ENCODE measurements at regions not wholly inside any gene's neighbourhood (a gene's known extent, or its start where the extent isn't known, plus 50 kb on each side); places are given as distances from the start of the nearest gene placed in this dataset.

DNA sequence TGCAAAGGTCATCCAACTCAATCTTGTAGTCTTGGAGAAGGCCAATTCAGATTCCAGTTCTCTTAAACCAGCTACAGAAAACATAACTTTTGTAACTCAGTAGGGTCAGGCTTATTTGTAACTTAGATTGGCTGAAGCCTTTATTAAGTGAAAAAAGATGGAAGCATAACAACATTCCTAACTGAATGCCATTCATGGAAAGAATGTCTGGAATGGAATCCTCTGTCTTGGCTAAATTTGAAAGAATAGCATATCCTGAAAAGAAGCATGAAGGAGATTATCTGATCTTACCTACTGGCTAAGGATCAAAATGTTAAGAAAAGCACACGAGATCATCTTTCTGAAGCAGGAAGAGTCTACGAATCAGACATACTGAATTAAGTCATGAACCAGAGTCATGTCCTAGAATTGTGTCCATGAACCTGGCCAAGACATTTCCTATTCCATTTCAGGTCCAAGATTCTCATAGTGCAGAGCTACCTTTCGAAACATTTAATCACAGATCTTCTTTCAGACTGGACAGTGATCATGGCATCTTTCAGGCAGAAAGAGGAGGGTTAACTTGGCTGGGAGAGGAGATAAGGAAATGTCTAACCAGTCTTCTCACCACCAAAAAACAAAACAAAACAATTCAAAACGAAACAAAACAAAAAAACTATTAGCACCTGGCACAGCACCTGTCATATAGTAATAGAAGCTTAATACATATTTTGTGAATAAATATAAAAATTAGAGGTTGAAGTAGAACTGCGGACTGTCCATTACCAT is 75.6 kb downstream of the XCL2 start:
- TF ChIP-seq, protein P1, sequence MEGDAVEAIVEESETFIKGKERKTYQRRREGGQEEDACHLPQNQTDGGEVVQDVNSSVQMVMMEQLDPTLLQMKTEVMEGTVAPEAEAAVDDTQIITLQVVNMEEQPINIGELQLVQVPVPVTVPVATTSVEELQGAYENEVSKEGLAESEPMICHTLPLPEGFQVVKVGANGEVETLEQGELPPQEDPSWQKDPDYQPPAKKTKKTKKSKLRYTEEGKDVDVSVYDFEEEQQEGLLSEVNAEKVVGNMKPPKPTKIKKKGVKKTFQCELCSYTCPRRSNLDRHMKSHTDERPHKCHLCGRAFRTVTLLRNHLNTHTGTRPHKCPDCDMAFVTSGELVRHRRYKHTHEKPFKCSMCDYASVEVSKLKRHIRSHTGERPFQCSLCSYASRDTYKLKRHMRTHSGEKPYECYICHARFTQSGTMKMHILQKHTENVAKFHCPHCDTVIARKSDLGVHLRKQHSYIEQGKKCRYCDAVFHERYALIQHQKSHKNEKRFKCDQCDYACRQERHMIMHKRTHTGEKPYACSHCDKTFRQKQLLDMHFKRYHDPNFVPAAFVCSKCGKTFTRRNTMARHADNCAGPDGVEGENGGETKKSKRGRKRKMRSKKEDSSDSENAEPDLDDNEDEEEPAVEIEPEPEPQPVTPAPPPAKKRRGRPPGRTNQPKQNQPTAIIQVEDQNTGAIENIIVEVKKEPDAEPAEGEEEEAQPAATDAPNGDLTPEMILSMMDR (conservative IDR thresholded peaks at IDR 0.05; ENCODE audit: low read depth, low read length) = no peak
- no peak for TF ChIP-seq EZH2 (IDR thresholded peaks at IDR 0.05; ENCODE audit: borderline replicate concordance, low read depth, low read length, poor library complexity, severe bottlenecking)

Data from A673 (cell line).